ENCODE measurements at regions not wholly inside any gene's neighbourhood (a gene's known extent, or its start where the extent isn't known, plus 50 kb on each side); places are given as distances from the start of the nearest gene placed in this dataset.

DNA sequence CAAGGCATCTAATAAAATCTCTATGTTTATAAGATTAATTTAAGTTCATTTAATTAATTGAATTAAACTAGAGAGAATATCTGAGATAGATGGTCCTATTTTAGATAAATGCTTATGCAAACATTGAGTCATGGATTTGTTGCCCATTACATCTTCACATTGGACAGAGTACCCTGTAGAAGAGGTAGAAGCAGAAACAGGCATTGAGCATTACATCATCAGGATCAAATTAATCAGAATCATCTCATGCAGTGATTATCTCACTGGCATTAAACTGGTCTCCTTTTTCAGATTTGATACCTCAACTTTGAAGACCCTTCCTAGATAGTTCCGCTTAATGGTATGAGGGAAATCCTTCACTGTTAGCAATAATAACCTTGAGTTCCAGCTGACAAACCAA lies 469.6 kb upstream of the VRK2 start:
- no peak for DNase-seq (ENCODE audit: low read depth)

DNA sequence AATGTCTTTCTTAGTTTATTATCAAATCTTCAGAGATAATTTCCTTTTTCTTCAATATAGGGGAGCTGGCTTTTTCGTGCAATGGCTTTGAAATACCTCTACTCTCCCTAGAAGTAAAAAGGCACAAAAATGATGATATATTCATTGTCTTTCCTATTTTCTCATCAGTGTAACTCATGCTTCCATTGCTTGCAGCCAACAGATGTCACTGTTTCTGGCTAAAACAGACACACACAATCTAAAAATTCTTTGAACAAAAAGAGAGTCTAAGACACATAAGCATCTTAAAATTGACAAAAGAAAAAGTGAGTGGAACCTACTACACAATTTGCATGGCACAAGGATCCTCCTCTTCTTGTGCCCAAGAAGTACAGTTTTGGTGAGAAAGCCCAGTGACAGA lies 448.7 kb upstream of the VRK2 start:
- DNase-seq (ENCODE audit: low read depth) = no peak

DNA sequence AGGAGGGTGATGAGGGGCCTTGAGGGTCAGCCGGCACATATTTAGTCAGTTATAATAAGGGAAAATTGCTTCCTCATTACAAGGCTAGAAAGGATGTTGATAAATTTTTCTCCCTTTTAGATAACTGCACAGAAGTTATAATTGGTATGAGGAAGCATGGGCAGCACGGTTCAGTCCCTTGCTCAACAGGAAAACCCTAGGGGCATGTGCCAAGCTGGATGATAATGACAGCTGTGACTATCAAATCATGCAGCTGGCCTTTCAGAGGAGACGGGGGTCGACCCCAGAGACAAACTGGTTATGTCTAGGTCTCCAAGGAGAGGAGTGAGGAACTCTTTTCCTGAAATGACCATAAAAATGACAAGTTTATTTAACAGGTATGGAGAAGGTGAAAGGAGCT lies 448.1 kb upstream of the VRK2 start:
- DNase-seq (ENCODE audit: low read depth) = no peak

DNA sequence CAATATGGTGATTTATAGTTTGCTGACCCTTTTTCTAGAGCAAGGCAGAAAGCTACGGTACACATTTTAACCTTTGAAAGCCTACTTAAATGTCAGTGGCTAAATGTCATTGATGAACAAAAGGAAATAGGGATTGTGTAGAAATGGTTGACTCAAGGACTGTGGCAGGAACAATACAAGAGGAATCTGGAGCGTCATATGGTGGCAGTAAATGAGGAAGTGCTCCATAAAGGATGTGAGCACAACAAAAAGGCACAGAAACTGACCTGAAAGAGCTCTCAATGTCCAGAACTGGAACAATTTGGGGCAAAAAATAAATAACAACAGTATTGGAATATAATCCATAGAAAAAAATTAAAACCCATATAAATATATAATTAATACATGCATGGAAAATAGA lies 443.9 kb upstream of the VRK2 start:
- DNase-seq (ENCODE audit: low read depth) = no peak

DNA sequence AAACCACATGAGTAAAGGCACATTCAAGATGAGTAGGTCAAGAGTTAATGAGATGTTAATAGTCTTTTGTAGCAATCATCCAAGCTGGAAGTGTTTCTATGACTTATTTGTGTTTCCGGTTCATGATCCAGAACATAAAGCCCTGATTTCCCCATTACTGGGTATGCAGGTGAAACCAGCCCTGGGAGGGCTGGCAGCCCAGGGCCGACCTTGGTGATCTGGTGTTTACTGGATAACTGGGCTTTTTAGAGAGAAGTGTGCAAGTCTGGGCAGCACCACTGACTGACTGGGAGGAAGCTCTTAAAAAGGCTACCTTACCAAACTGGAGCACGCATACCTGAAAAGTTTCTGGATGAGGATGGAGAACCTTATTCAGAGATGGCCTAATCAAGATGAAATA lies 431.6 kb upstream of the VRK2 start:
- no peak for DNase-seq (ENCODE audit: low read depth)

DNA sequence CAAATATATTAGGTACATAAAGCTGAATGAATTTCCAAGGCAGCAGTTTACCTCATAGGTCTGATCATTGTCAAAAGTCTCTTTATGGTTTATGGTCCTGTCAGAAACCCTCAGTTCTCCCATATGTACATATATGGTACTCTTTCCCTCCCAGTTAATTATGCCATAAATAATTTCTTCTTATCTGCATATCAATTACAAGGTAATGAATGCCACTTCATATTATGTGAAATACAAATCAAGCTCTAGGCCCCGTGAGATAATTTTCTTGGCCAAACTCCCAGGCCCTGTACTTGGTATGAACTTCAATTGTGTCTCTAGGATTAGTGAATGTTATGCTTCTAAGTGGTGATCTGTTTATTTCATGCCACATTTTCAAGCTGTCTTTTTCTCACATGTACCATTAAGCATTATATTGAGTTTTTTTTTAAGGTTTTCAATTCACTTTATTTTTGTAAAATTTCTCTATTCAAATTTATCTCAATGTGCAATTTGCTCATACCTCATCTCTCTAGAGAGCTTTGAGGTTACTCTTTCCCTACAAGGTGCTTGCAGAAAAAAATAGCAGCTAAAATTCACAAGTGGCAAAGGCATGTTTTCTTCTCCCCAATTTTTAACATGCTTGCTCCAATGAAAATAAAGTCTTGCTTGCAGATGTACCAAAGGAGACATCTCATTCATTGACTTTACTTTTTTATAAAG lies 430.6 kb upstream of the VRK2 start:
- DNase-seq (ENCODE audit: low read depth) = no peak

DNA sequence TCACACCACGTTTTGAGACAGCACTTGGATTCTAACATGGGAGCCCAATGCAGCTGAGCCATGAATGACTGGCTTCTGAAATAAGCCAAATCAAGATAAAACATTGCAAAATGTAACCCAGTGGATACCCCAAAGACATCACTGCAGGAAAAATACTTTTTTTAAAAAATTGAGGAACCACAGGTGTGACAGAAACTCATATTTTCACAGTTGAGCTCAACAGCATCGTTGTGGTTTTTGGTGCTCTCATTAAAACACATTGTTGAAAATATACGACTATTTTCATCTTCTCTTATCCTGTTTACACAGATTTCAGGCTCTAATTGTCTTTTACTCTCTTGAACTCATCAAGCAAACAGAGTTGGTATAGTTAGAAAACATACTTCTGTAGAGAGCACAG lies 429.3 kb upstream of the VRK2 start:
- no peak for DNase-seq (ENCODE audit: low read depth)

DNA sequence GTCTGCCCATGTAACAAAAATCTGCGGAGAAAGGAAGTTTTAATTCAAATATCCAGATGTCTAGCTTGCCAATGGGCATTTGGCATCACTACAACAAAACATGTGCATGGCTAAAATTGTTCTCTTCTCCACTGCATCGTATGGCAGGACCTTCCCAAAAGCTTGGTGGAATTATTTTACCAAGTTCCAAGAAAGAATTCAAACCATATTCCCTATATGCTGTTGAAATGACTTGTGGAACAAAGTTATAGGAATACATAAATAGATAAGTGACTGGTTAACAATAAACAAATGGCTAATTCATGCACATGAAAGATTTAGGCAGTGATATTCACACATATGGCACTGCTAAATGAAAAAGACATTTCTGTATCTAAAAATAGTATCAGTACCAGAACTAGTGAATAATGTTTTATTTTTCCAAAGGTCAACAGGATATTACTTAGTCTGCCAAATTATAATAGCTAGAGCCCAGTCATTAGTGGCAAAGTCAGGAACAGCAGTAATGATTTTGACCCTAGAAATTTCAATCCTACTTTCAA lies 425.4 kb upstream of the VRK2 start:
- no peak for DNase-seq (ENCODE audit: low read depth)

DNA sequence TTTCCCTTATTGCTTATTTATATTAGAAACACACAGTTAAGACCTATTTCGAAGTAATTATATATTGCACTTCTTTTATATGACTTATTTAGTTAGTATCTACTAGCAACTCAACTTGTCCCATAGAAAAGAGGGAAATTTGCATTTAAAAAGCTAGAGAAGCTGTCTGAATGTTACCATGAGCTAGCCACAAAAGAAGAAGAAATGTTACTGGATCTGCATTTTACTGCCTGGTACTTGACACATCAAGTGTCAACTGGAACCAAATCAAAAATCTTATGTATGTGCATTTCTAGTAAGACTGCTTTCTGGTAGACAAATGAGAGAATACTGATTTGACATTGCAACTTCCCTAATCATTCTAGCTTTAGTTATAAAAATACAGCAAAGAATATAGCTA lies 424.6 kb upstream of the VRK2 start:
- DNase-seq (ENCODE audit: low read depth) = no peak

DNA sequence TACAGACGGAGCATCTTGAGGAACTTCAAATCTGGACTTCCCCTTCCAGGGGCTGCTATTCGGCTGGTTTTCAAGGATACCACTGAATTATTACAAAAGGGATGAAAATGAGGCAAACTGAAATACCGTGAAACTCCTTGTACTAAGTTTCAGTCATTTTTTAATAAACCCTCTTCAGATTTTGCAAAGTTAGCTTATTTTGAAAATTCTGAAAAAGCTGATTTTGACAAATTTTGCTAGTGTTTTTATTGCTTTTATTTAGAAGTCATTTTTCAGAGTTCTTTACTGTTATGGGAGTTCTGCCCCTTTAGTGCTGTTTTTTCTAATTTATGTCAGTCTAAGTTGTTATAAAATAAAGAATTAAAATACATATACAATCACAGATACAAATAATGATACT lies 390.4 kb upstream of the VRK2 start:
- no peak for DNase-seq (ENCODE audit: low read depth)

DNA sequence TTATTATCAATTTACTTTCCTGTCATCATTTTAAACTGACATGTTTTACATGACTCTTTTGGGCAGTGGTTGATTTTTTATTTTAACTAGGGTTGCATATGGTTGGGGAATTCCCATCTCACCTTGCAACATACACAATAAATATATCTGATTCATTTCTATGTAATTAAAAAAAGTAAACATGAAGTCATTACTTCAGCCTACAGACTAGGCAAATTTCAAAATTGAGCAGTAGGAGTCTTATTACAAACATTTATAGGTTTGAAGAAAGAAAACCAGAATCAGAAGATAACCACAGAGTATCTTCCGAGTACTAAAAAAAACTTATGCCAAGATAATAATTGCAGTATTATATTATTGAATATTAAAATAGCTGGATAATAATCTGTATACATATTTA lies 377.0 kb upstream of the VRK2 start:
- no peak for DNase-seq (ENCODE audit: low read depth)

DNA sequence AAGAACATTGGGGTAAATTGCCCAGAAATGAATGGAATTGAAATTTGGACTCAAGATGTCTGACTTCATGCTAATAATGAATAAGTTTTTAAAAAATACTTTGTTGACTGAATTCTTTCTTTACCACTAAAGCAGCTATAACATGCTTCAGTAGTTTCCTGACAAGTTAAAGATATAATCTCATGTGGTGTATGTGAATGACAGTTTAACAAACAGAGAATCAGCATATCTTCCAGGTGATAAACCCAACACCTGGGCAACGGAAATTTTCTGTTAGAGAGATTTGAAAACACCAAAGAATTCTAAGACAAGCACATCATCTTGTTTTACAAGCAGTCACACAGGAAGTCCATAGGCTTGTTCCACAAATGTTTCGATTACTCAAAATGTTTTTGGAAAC lies 372.6 kb upstream of the VRK2 start:
- DNase-seq (ENCODE audit: low read depth) = no peak

DNA sequence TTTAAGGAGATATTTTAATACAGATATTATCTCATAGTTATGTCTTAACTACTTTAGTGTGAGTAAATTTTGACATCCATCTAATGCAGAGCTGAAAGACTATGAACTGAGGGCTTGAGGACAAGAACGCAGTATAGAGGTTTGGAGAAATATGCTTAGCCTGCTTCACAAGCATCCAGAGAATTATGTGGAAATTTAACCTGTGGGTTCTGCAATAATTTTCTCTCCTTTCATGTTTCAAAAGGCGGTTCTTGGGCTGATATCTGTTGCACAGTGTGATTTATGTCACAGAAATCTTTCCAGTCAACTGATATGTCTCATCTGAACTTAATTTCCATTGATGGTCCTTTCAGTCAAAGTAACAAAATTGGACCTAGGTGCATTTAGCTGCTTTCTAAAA lies 371.9 kb upstream of the VRK2 start:
- DNase-seq (ENCODE audit: low read depth) = no peak

DNA sequence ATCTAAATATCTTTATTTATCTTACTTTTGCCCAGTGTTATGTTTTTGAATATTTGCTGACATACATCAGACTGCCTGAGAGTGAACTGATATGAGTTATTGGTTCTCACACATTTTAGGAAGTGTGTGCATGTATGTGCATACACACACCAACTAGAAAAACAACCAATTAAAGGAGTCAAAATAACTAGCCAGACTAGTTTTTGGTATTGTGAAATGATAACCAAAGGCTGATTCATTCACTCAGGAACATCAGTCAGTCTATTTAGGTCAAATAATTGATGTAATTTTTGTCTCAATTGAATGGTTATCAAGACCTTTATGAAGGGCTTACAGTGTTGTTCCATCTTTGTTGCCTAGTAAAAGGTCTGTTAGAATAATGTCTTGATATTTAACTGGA lies 369.3 kb upstream of the VRK2 start:
- DNase-seq (ENCODE audit: low read depth) = no peak

DNA sequence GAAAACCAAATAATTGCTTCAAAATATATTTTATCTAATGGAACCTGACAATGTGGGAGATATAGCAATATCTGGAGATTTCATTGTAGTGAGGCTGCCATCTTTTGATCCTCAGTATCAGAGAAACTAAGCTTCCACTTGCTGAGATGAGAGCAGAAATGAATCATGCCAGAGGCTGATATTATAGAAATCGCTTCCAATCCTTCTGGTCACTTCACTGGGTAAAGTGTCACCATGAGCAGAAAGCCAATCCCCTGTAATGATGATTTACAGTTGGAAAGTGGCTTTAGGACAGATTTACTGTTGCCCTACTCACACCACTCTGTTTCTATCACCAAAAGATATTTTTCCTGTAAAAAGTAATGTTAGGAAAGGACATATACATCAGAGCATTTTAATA lies 365.0 kb upstream of the VRK2 start:
- no peak for DNase-seq (ENCODE audit: low read depth)

DNA sequence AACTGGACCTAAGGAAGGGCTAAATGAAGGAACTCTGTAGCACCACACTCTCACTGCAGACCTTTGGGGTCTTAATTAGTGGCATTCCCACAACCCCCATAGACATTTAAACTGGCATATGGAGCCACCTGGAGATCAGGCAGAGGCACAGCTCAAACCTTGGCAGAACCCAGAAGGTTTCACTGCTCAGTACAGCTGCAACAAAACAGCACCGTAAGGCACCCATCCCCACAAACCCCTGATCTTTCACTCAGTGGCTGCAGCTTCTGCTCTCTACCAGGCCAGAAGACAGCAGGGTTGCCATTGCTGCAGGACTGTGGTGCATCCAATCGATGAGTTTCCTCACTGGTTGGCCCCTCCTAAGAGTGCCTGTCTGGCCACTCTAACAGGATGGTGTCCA lies 361.6 kb upstream of the VRK2 start:
- no peak for DNase-seq (ENCODE audit: low read depth)

DNA sequence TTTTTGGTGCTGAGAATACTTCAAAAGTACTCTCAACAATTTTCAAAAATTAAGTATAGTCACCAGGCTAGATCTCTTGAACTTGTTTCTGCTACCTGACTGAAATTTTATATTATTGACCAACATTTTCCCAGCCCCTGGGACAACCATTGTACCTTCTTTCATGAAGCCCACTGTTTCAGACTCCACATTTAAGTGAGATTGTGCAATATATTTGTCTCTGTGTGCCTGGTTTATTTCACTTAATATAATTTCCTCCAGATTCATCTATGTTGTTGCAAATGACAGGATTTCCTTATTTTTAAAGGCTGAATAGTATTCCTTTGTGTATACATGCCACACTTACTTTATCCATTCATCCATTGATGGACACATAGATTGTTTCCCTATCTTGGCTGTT lies 354.2 kb upstream of the VRK2 start:
- no peak for DNase-seq (ENCODE audit: low read depth)

DNA sequence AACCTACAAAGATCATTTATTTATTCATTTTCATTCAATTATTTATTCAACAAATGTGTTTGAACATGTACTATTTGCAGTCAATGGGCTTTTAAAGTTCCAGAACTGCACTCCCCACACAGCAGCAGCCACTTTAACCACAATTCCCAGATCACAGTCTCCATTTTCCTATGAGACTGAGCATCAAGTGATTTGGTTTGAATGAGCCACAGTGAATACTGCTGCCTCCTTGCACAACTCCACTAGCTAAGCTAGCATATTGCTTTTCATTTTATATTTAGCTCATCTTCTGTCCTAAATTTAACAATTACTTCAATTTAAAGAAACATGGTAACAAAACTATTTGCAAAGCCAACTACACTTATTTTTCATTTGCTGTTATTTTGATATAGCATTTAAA lies 353.4 kb upstream of the VRK2 start:
- DNase-seq (ENCODE audit: low read depth) = no peak

DNA sequence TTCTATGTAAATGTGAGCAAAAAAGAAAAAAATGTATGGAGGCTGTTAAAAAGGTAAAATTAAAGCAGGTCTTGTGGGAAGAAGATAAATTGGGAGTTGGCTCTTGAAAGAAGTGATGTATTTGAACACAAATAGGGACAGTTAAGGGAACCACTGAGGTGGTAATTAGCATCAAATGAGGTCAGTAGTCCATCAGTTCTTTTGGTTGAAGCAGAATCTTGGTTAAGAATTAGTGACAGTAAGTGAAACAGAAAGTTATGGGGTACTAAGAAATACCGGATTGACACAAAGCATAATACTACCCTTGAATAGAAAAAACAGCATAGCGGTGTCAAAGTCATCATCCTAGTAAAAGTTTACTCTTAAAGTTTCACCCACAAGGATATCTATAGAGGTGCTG lies 352.6 kb upstream of the VRK2 start:
- no peak for DNase-seq (ENCODE audit: low read depth)

DNA sequence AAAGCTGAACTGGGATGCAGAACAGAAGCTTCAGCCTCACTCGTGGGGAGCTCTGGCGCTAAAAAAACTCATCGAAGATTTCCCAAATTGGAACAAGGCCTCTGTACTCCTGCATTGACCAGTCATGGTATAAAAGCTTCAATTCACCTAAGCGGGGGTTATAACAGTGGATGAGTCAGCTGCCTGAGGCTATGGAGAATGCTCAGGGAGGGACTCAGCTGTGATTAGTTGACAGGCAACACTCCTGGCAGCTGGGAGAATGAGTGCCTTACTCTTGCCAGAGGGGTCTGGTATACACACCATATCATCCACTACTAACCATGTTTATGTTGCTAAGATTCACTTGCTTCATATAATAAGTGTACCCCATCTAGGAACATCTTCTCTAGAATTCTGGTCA lies 350.6 kb upstream of the VRK2 start:
- DNase-seq (ENCODE audit: low read depth) = no peak

DNA sequence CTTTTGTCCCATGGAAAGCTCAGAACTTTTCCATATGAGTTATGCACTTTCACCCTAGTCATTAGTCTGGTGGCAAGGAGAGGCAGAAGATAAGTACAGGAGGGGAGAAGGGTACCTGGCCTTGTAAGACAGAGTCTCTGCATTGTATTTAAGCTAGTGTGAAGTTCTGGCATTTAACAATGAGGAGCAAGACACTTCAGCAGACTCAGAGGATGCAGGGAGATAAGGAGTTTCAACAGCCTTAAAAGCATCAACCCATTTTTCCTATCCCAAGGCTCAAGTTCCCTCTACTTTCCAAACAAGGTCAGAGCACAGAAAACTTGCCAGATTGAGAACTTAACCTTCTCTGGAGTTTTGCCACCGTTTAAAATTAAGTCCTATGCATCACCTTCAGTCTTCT lies 348.2 kb upstream of the VRK2 start:
- no peak for DNase-seq (ENCODE audit: low read depth)

DNA sequence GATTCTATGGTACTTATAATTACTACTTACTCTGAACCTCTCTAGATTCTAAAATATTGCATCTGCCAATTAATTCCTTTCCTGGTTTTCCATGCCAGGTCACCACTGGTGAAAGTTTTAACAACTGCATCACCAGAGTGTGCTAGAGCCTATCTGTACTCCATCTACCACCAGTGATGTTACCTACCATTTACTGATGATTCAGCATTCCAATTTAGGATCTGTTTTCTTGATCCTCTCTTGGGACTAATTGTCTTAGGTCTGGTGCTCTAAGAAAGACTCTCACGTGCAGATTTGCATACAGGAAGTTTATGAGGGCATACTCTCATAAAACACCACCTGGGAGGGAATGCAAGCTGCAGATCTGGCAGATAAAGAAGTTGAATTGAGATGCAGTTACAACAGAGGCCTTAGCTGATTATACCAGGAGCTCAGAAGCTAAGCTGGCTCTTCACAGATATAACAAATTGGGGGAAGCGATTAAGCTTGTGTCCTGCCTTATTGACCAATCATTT lies 347.6 kb upstream of the VRK2 start:
- no peak for DNase-seq (ENCODE audit: low read depth)

DNA sequence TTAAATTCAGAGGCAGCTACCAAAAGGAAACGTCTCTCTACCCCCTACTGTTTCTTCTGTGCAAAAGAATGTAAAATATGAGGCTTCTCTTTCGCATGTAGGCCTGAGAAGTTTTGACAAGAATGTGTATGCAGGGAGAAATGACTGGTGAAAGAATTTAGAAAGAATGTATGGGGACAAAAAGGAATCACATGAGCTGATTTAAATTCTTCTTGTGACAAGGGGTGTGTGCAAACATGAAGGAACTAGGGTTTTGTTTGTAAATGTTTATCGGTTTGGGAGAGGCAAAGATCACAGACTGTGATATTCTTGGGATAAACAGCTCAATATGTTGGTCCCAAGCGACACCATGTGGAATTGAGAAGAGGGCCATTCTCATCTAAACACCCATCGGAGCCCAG lies 345.2 kb upstream of the VRK2 start:
- no peak for DNase-seq (ENCODE audit: low read depth)

DNA sequence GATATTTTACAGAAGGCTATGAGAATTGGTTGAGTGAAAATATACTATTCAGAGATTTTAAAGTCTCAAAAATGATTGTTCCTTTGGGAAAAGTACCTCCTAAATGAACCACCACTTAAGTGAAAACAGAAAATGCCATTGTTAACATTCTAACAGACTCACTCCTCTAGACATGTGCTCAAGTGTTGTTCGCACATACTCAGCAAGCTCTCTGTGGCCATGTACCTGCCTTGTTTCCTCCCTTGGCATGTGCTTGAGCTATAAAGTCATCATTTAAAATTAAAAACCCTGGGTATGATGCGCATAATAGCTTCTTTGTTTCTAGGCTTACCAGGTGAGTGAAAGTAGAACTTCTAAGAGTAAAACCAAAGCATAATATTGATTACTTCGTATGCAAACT lies 343.2 kb upstream of the VRK2 start:
- DNase-seq (ENCODE audit: low read depth) = no peak

Data from stromal cell of bone marrow (primary cell).